GM12874 (cell line): ENCODE measurements at regions not wholly inside any gene's neighbourhood (a gene's known extent, or its start where the extent isn't known, plus 50 kb on each side); places are given as distances from the start of the nearest gene placed in this dataset.

ENCODE experiments used
- CTCF ChIP-seq: IDR thresholded peaks from 2 replicates; pipeline ENCODE4 v1.5.1; 2011; ENCODE audit warnings: low read depth, mild to moderate bottlenecking, control low read depth, low read length, moderate library complexity; ENCODE audit not compliant: insufficient read depth

GRCh38 chr2:121124330-121124729 lies 160.7 kb downstream of the TFCP2L1 start:
- TF ChIP-seq CTCF: no peak

DNA sequence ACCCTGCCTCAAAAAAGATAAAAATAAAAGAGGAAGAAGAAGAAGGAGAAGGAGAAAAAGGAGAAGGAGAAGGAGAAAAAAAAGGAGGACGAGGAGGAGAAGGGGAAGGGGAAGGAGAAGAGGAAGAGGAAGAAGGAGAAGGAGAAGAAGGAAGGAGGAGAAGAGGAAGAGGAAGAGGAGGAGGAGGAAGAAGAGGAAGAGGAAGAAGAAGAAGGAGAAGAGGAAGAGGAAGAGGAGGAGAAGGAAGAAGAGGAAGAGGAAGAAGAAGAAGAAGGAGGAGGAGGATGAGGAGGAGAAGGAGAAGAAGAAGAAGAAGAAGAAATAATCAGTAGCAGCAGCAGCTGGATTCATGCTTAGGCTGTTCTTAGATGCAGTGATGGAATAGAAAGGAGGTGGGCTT lies 159.7 kb downstream of the TFCP2L1 start:
- TF ChIP-seq CTCF: no peak

DNA sequence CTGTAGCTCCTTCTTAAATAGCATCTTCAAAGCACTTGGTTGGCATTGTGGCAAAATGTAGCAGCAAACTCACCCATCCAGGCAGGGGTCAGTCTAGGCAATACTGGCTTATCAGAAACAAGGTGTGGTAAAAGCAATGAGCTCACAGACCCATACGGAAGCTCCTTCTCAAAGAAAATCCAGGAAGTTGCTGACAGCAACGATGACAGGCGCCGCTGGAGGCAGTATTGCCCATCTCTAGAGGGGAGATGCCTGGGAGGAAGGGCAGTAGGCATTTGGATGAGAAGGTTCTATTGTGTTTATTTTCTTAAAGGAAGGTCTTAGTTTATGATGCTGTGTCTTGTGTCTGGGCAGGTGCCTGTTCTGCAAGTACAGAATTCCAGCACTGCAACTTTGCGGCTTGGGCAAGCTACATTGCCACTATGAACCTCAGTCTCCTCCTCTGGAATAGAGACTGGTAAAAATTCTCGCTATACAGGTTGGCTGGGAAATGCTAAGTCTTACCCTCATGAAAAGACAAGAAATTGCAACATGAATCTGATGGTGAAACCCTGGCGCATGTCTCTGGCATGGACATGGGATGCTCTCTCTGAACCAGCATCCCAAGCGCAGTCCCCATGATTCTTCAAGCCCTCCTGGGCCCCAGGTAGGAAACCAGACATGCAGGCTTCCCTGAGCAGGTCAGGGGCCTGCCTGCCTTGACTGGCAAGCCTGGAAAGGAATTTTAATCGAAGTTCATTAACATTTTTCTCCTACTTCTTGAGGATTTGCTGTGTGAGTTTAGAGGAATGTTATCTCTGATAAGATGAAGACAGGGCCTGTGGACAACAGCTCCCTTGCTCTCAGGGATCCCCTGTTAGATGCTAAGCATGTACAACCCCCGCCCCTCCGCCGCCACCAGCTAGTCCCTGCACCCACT lies 156.0 kb downstream of the TFCP2L1 start:
- TF ChIP-seq CTCF: no peak

- no peak for TF ChIP-seq CTCF
These were observed 155.3 kb downstream of the TFCP2L1 start for GRCh38 chr2:121129692-121130091.

- no peak for TF ChIP-seq CTCF
These were observed 154.6 kb downstream of the TFCP2L1 start for GRCh38 chr2:121130301-121130850.

DNA sequence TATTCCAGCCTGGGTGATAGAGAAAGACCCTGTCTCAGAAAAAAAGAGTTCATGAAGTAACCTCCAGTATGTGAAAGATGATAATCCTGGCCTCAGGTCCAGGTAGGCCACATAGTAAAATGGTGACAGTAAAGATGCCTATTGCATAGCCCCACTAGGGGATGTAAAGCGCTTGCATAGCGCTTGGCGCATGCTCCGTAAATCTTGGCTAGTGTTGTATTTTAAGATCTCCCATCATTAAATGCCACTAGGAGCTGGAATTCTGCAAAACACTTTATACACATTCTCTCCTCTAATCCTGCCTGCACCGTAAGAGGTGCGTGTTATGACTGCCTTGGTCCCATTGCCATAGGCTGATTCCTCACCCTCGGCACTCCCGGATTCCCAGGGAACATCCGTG lies 153.6 kb downstream of the TFCP2L1 start:
- TF ChIP-seq CTCF: no peak

DNA sequence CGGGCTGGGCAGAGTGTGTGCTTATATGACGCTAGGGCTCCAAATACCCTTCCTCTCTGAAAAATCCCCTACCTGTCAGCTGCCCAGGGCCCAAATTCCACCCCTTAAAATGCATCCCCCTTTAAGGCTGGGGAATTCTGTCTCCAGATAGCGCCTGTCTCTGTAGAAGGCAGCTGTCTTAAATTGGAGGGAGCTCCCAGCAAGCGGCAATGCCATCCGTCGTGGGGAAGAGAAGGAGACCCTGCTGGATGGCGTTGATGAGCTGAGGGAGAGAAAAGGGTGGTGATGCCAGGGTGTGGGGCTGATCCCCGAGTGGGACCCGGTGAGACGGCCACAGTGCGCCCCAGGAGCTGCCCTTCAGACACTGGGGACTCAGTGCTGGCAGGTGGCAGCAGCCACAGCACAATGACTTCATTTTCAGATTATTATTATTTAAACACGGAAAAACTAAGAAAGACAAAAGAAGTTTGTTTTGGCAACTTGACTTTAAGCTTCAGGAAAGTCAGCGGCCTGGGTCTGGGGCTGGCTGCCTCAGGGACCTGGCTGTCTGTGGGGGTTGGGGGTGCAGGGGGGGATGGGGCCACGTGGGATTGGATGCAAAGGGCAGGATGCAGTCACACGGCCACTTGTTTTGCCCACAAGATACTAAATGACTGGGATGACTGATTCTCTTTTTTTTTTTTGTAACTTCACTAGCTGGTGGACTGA lies 152.8 kb downstream of the TFCP2L1 start:
- no peak for TF ChIP-seq CTCF
